ENCODE measurements at regions not wholly inside any gene's neighbourhood (a gene's known extent, or its start where the extent isn't known, plus 50 kb on each side); places are given as distances from the start of the nearest gene placed in this dataset.
A peak's percentile ranks its signal among the peaks of the same experiment; 100 is the strongest.

GRCh38 chr4:31071508-31072486 is 351.6 kb downstream of the PCDH7 start:
- Histone ChIP-seq H3K27ac (ENCODE audit: low read length) (no peak overlapping the region), H2AFZ (ENCODE audit: low read length) (no peak overlapping the region), H3K36me3 (ENCODE audit: low read depth, low read length) (no peaks in the 10 kb centered on the region), H3K9me2 (replicated peaks; ENCODE audit: low read length) (no peaks in the 10 kb centered on the region), H3K4me1 (ENCODE audit: insufficient read depth, low read length) (no peaks in the 10 kb centered on the region), H3K9me3 (ENCODE audit: low read length) (no peaks in the 10 kb centered on the region), H3K4me2 (ENCODE audit: low read length) (no peak overlapping the region), H3K79me2 (ENCODE audit: low read length) (no peaks in the 10 kb centered on the region), H3K27me3 (ENCODE audit: low read length) (no peaks in the 10 kb centered on the region), H3K9ac (ENCODE audit: low read length) (no peak overlapping the region), H4K20me1 (ENCODE audit: low read length) (no peaks in the 10 kb centered on the region), H3K4me3 (ENCODE audit: low read length) (no peak overlapping the region), H3F3A (ENCODE audit: low read length, unreplicated experiment) (no peaks in the 10 kb centered on the region)
- ChIA-PET CTCF (no interaction called here), POLR2A (ENCODE audit: unreplicated experiment) (no interaction called here)
- BruUV-seq (replicated peaks): no TSS peak
- no peak for TF ChIP-seq CTCF (conservative IDR thresholded peaks at IDR 0.05; ENCODE audit: low read depth, low read length)
- TF ChIP-seq EZH2 (IDR thresholded peaks at IDR 0.05; ENCODE audit: low read length, unreplicated experiment): no peak
- TF ChIP-seq EZH2phosphoT487 (IDR thresholded peaks at IDR 0.05; ENCODE audit: borderline replicate concordance, low read length): no peak
- ATAC-seq (peak; percentile 50), DNase-seq (no peak)
- intact Hi-C loops (cut with micrococcal nuclease): no loop called here

GRCh38 chr4:31075969-31076368 is 355.8 kb downstream of the PCDH7 start:
- ChIA-PET POLR2A (ENCODE audit: unreplicated experiment) (no interaction called here), CTCF (no interaction called here)
- no peak for ATAC-seq
- Histone ChIP-seq H3K79me2 (ENCODE audit: low read length) (no peaks in the 10 kb centered on the region), H3K4me3 (ENCODE audit: low read length) (no peak overlapping the region), H3K4me1 (ENCODE audit: insufficient read depth, low read length) (no peaks in the 10 kb centered on the region), H3K27me3 (ENCODE audit: low read length) (no peaks in the 10 kb centered on the region), H3K4me2 (ENCODE audit: low read length) (no peak overlapping the region), H3K27ac (ENCODE audit: low read length) (no peak overlapping the region), H4K20me1 (ENCODE audit: low read length) (no peaks in the 10 kb centered on the region), H3K36me3 (ENCODE audit: low read depth, low read length) (no peaks in the 10 kb centered on the region), H2AFZ (ENCODE audit: low read length) (no peak overlapping the region), H3K9me3 (ENCODE audit: low read length) (no peaks in the 10 kb centered on the region), H3K9me2 (replicated peaks; ENCODE audit: low read length) (no peaks in the 10 kb centered on the region), H3K9ac (ENCODE audit: low read length) (no peak overlapping the region), H3F3A (ENCODE audit: low read length, unreplicated experiment) (no peaks in the 10 kb centered on the region)
- BruUV-seq (replicated peaks): no TSS peak
- TF ChIP-seq CTCF (conservative IDR thresholded peaks at IDR 0.05; ENCODE audit: low read depth, low read length) (no peak), EZH2phosphoT487 (IDR thresholded peaks at IDR 0.05; ENCODE audit: borderline replicate concordance, low read length) (no peak), EZH2 (IDR thresholded peaks at IDR 0.05; ENCODE audit: low read length, unreplicated experiment) (no peak)
- intact Hi-C loops (cut with micrococcal nuclease): no loop called here
- no peak for DNase-seq

GRCh38 chr4:31078661-31079060 is 358.5 kb downstream of the PCDH7 start:
- Histone ChIP-seq H3K36me3 (ENCODE audit: low read depth, low read length) (no peaks in the 10 kb centered on the region), H3F3A (ENCODE audit: low read length, unreplicated experiment) (no peaks in the 10 kb centered on the region), H3K9me2 (replicated peaks; ENCODE audit: low read length) (no peaks in the 10 kb centered on the region), H3K9ac (ENCODE audit: low read length) (no peak overlapping the region), H2AFZ (ENCODE audit: low read length) (no peak overlapping the region), H3K4me2 (ENCODE audit: low read length) (no peak overlapping the region), H3K27me3 (ENCODE audit: low read length) (no peaks in the 10 kb centered on the region), H3K27ac (ENCODE audit: low read length) (no peak overlapping the region), H3K4me3 (ENCODE audit: low read length) (no peak overlapping the region), H4K20me1 (ENCODE audit: low read length) (no peaks in the 10 kb centered on the region), H3K4me1 (ENCODE audit: insufficient read depth, low read length) (peaks cover 4% of the 10 kb centered on the region; the same call in 1 of the 2 replicates), H3K79me2 (ENCODE audit: low read length) (no peaks in the 10 kb centered on the region), H3K9me3 (ENCODE audit: low read length) (no peaks in the 10 kb centered on the region)
- no TSS peak for BruUV-seq (replicated peaks)
- intact Hi-C loops (cut with micrococcal nuclease): no loop called here
- CTCF ChIA-PET: no interaction called here
- TF ChIP-seq CTCF (conservative IDR thresholded peaks at IDR 0.05; ENCODE audit: low read depth, low read length): no peak
- ATAC-seq (no peak), DNase-seq (no peak)
- POLR2A ChIA-PET (ENCODE audit: unreplicated experiment): no interaction called here
